Stimulated activated CD4-positive, alpha-beta T cell treated with anti-CD3 and anti-CD28 coated beads, Interleukin-4, amount 100 ng/mL, for 48 hours (primary cell): ENCODE measurements at regions not wholly inside any gene's neighbourhood (a gene's known extent, or its start where the extent isn't known, plus 50 kb on each side); places are given as distances from the start of the nearest gene placed in this dataset.

Source experiments
- DNase-seq, 2 donors: peaks; one replicate each; pipeline ENCODE4 v3.0.0-alpha.2; 2020; ENCODE audit warnings: low read depth in 2 of 2

GRCh38 chr7:132072873-132073272 lies 503.4 kb downstream of the PLXNA4 start:
- DNase-seq, result no peak

- no peak for DNase-seq
These were observed 504.1 kb downstream of the PLXNA4 start for GRCh38 chr7:132072165-132072564.

GRCh38 chr7:132069306-132069705 lies 507.0 kb downstream of the PLXNA4 start:
- DNase-seq, result no peak

GRCh38 chr7:132066761-132067171 lies 509.5 kb downstream of the PLXNA4 start:
- DNase-seq, result no peak

GRCh38 chr7:132065989-132066603 lies 509.7 kb upstream of the PODXL start:
- DNase-seq, result no peak

- no peak for DNase-seq
These were observed 509.0 kb upstream of the PODXL start for GRCh38 chr7:132065193-132065988.

GRCh38 chr7:132063800-132064199 lies 507.4 kb upstream of the PODXL start:
- no peak for DNase-seq

- DNase-seq, result no peak
These were observed 505.5 kb upstream of the PODXL start for GRCh38 chr7:132061937-132062336.

GRCh38 chr7:132059141-132059540 lies 502.7 kb upstream of the PODXL start:
- no peak for DNase-seq

GRCh38 chr7:132055336-132056120 lies 499.1 kb upstream of the PODXL start:
- no peak for DNase-seq

GRCh38 chr7:132053871-132054270 lies 497.4 kb upstream of the PODXL start:
- DNase-seq, result no peak

- no peak for DNase-seq
These were observed 494.9 kb upstream of the PODXL start for GRCh38 chr7:132051311-132051710.

- peak; percentile 4 to 8 for DNase-seq
These were observed 493.3 kb upstream of the PODXL start for GRCh38 chr7:132049462-132050304.

GRCh38 chr7:132045481-132045980 lies 489.1 kb upstream of the PODXL start:
- DNase-seq, result no peak

- DNase-seq, result no peak
These were observed 488.6 kb upstream of the PODXL start for GRCh38 chr7:132045002-132045401.

GRCh38 chr7:132044247-132044646 lies 487.8 kb upstream of the PODXL start:
- no peak for DNase-seq

GRCh38 chr7:132041108-132041507 lies 484.7 kb upstream of the PODXL start:
- DNase-seq, result no peak

GRCh38 chr7:132035517-132036362 lies 479.3 kb upstream of the PODXL start:
- DNase-seq, result no peak

- DNase-seq, result no peak
These were observed 478.5 kb upstream of the PODXL start for GRCh38 chr7:132034748-132035416.

GRCh38 chr7:132030883-132031282 lies 474.5 kb upstream of the PODXL start:
- no peak for DNase-seq
